ENCODE measurements at regions not wholly inside any gene's neighbourhood (a gene's known extent, or its start where the extent isn't known, plus 50 kb on each side); places are given as distances from the start of the nearest gene placed in this dataset.

DNA sequence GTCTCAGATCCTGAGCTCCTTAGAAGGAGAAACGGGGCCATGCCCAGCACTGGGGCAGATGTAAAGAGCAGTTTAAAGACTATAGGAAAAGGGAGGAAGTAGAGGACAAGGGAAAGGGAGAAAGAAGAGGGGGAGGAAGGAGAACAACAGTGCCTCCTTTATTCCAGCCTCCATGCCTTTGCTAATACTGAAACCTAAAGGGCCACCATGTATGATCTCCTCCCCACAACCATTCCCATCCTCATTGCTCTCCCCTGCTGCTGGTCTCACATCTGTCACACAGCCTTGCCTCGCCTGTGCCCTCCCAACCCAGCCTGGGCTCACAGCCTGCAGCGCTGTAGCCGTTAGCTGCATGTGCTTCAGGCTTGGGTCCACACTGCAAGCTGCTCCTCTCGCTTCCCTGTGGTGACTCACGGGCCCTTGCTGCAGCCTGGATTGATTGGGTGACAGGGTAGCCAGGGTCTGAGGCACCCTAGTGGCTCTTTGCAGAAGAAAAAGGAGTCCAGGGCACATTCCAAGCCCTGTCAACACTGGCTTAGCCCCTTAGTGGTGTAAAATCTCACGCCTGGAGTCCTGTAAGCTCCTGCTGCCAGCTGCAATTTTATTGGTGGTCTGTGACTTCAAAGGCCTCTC is 281.9 kb downstream of the SRBD1 start:
- TF ChIP-seq POLR2A (IDR thresholded peaks at IDR 0.05; ENCODE audit: extremely low read depth, insufficient read length) (no peak), MYC (IDR thresholded peaks at IDR 0.05; ENCODE audit: low read depth, low read length) (no peak)
- TF ChIP-seq, protein P1, sequence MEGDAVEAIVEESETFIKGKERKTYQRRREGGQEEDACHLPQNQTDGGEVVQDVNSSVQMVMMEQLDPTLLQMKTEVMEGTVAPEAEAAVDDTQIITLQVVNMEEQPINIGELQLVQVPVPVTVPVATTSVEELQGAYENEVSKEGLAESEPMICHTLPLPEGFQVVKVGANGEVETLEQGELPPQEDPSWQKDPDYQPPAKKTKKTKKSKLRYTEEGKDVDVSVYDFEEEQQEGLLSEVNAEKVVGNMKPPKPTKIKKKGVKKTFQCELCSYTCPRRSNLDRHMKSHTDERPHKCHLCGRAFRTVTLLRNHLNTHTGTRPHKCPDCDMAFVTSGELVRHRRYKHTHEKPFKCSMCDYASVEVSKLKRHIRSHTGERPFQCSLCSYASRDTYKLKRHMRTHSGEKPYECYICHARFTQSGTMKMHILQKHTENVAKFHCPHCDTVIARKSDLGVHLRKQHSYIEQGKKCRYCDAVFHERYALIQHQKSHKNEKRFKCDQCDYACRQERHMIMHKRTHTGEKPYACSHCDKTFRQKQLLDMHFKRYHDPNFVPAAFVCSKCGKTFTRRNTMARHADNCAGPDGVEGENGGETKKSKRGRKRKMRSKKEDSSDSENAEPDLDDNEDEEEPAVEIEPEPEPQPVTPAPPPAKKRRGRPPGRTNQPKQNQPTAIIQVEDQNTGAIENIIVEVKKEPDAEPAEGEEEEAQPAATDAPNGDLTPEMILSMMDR (IDR thresholded peaks at IDR 0.05; ENCODE audit: low read depth, low read length) = peak; percentile 2
- TF ChIP-seq, protein P2, sequence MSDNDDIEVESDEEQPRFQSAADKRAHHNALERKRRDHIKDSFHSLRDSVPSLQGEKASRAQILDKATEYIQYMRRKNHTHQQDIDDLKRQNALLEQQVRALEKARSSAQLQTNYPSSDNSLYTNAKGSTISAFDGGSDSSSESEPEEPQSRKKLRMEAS (IDR thresholded peaks at IDR 0.05; ENCODE audit: low read depth, low read length) = no peak

Measured in NB4 (cell line).